ENCODE measurements at regions not wholly inside any gene's neighbourhood (a gene's known extent, or its start where the extent isn't known, plus 50 kb on each side); places are given as distances from the start of the nearest gene placed in this dataset.
"Not testable (repeated sequence)": the region's sequence is repeated elsewhere in the genome, so short reads cannot be mapped to it uniquely, and the experiment has no call there.

GRCh38 chr11:45383224-45383623 is 97.1 kb upstream of the SYT13 start:
- no peak for DNase-seq

GRCh38 chr11:45382133-45382878 is 96.2 kb upstream of the SYT13 start:
- DNase-seq: no peak

GRCh38 chr11:45379162-45379863 is 93.2 kb upstream of the SYT13 start:
- DNase-seq: no peak

GRCh38 chr11:45378516-45378915 is 92.4 kb upstream of the SYT13 start:
- DNase-seq: no peak

- DNase-seq: no peak
These were observed 88.5 kb upstream of the SYT13 start for GRCh38 chr11:45374653-45375059.

GRCh38 chr11:45374130-45374529 is 88.0 kb upstream of the SYT13 start:
- no peak for DNase-seq

- DNase-seq: no peak
These were observed 87.4 kb upstream of the SYT13 start for GRCh38 chr11:45373506-45374035.

GRCh38 chr11:45372414-45372813 is 86.3 kb upstream of the SYT13 start:
- DNase-seq: not testable (repeated sequence)

GRCh38 chr11:45371251-45372115 is 85.3 kb upstream of the SYT13 start:
- peak; percentile 34 to 65 (median 53) for DNase-seq

GRCh38 chr11:45369313-45369712 is 83.2 kb upstream of the SYT13 start:
- no peak for DNase-seq

- no peak for DNase-seq
These were observed 82.6 kb upstream of the SYT13 start for GRCh38 chr11:45368697-45369096.

GRCh38 chr11:45366619-45367190 is 80.6 kb upstream of the SYT13 start:
- no peak for DNase-seq

- no peak for DNase-seq
These were observed 79.9 kb upstream of the SYT13 start for GRCh38 chr11:45365961-45366618.

GRCh38 chr11:45362636-45363035 is 76.5 kb upstream of the SYT13 start:
- DNase-seq: no peak

GRCh38 chr11:45361551-45361950 is 75.4 kb upstream of the SYT13 start:
- no peak for DNase-seq

GRCh38 chr11:45355706-45356041 is 69.5 kb upstream of the SYT13 start:
- DNase-seq: no peak

GRCh38 chr11:45354976-45355705 is 69.0 kb upstream of the SYT13 start:
- peak; percentile 67 to 89 (median 78) for DNase-seq

GRCh38 chr11:45348729-45349128 is 62.6 kb upstream of the SYT13 start:
- no peak for DNase-seq

- DNase-seq: no peak
These were observed 61.4 kb upstream of the SYT13 start for GRCh38 chr11:45347348-45348082.

GRCh38 chr11:45345491-45345890 is 59.4 kb upstream of the SYT13 start:
- no peak for DNase-seq

- DNase-seq: no peak
These were observed 57.9 kb upstream of the SYT13 start for GRCh38 chr11:45344028-45344427.
